ENCODE measurements at regions not wholly inside any gene's neighbourhood (a gene's known extent, or its start where the extent isn't known, plus 50 kb on each side); places are given as distances from the start of the nearest gene placed in this dataset.

GRCh38 chr1:2867861-2868260 lies 66.4 kb upstream of the TTC34 start (continued):
- no peak for TF ChIP-seq KDM5A (IDR thresholded peaks at IDR 0.05; ENCODE audit: low read length)
- TF ChIP-seq CTBP2 (IDR thresholded peaks at IDR 0.05; ENCODE audit: borderline replicate concordance, insufficient read depth, insufficient read length, low read length): no peak
- TF ChIP-seq TAF7 (optimal IDR thresholded peaks at IDR 0.05; ENCODE audit: borderline replicate concordance, low read depth, low read length): no peak
- no peak for TF ChIP-seq CHD1 (IDR thresholded peaks at IDR 0.05; ENCODE audit: low read depth, low read length)
- TF ChIP-seq CHD2 (IDR thresholded peaks at IDR 0.05; ENCODE audit: low read length): no peak
- TF ChIP-seq GABPA (IDR thresholded peaks at IDR 0.05; ENCODE audit: borderline replicate concordance, insufficient read depth, low read length): no peak
- TF ChIP-seq EP300 (IDR thresholded peaks at IDR 0.05; ENCODE audit: borderline replicate concordance in 1 of 2, low read depth in 2 of 2, low read length in 2 of 2): no peak
- TF ChIP-seq POLR2A (IDR thresholded peaks at IDR 0.05; ENCODE audit: control extremely low read depth in 1 of 2, low read depth in 2 of 2, low read length in 2 of 2): no peak
- no peak for TF ChIP-seq SP2 (IDR thresholded peaks at IDR 0.05; ENCODE audit: low read length)
- TF ChIP-seq SP4 (IDR thresholded peaks at IDR 0.05; ENCODE audit: low read length): no peak
- no peak for TF ChIP-seq EZH2 (IDR thresholded peaks at IDR 0.05; ENCODE audit: low read depth, low read length, severe bottlenecking)
- TF ChIP-seq CEBPB (IDR thresholded peaks at IDR 0.05; ENCODE audit: low read depth, low read length): no peak
- TF ChIP-seq PHF8 (conservative IDR thresholded peaks at IDR 0.05; ENCODE audit: low read depth, low read length): no peak
- TF ChIP-seq CBX8 (IDR thresholded peaks at IDR 0.05; ENCODE audit: borderline replicate concordance, low read depth, low read length): no peak
- TF ChIP-seq ATF2 (IDR thresholded peaks at IDR 0.05; ENCODE audit: low read length): no peak
